HepG2 (cell line): ENCODE measurements at regions not wholly inside any gene's neighbourhood (a gene's known extent, or its start where the extent isn't known, plus 50 kb on each side); places are given as distances from the start of the nearest gene placed in this dataset.

Experiments
- ATAC-seq: fragments of 200-7000 bp; cut with Tn5 transposase; 3 replicates; pipeline ENCODE4 v1.9.1; 2020; ENCODE audit warnings: mild to moderate bottlenecking, moderate library complexity
- BruUV-seq: library from RNA; stranded (reverse); fragments of 400-500 nt; replicated peaks from 2 replicates; lab custom pipeline; 2021; lab: Mats Ljungman, UMichigan
- CTCF ChIA-PET: fragments of 300-600 bp; formaldehyde crosslinking; extraction: SDS; loops from one replicate; lab custom pipeline; 2021; ENCODE audit warnings: low total read pairs, inconsistent platforms, low intra/inter-chr PET ratio; lab: Yijun Ruan, JAX
- POLR2A ChIA-PET: fragments of 350-600 bp; sonication (Branson Sonifier 250); formaldehyde crosslinking; loops from one replicate; lab custom pipeline; 2020; ENCODE audit warnings: antibody characterized with exemption, inconsistent platforms; lab: Yijun Ruan, JAX
- DNase-seq: peaks from one replicate; pipeline ENCODE4 v3.0.0-alpha.2; 2015; ENCODE audit warnings: low spot score
- FAIRE-seq: peaks from 3 replicates; lab custom pipeline; 2011; peaks lifted over from hg19 to GRCh38; lab: Jason Lieb, UNC
- H2AFZ ChIP-seq: one replicate; pipeline ENCODE4 v1.6.1; 2011; ENCODE audit warnings: low read length, inconsistent platforms
- H3K27ac ChIP-seq: fragments of 300-600 bp; 3 replicates; pipeline ENCODE4 v1.8.0; 2011; ENCODE audit warnings: mixed run types, mild to moderate bottlenecking, mixed read lengths, low read length, inconsistent platforms; ENCODE audit not compliant: insufficient read depth; ENCODE audit errors: extremely low read length
- H3K27me3 ChIP-seq, 2 experiments: fragments of 200-600 bp in 1 of 2; 2 replicates in 1 of 2; 3 replicates in 1 of 2; pipeline versions ENCODE4 v1.6.0 to v1.8.0; 2011; ENCODE audit warnings: low read length in 2 of 2, mild to moderate bottlenecking in 2 of 2, moderate library complexity in 2 of 2, inconsistent platforms in 1 of 2; ENCODE audit not compliant: insufficient read depth in 2 of 2, control insufficient read depth in 1 of 2
- H3K36me3 ChIP-seq, 2 experiments: fragments of 200-600 bp in 1 of 2; replicated peaks in 1 of 2; 2 replicates in 1 of 2; 3 replicates in 1 of 2; pipeline versions ENCODE4 v1.5.1 to v1.8.0; 2011; ENCODE audit warnings: low read length in 2 of 2, inconsistent platforms in 1 of 2; ENCODE audit not compliant: insufficient read depth in 2 of 2, control insufficient read depth in 1 of 2
- H3K4me1 ChIP-seq: 2 replicates; pipeline ENCODE4 v1.5.1; 2012; ENCODE audit warnings: low read length, inconsistent platforms; ENCODE audit not compliant: insufficient read depth
- H3K4me2 ChIP-seq: 2 replicates; pipeline ENCODE4 v1.6.0; 2011; ENCODE audit warnings: low read depth, low read length, inconsistent platforms
- H3K4me3 ChIP-seq, 3 experiments: fragments of 200-600 bp in 1 of 3; sonication (generic), shearing (Covaris generic) in 1 of 3; replicated peaks in 1 of 3; 2 replicates each; pipeline ENCODE4 v1.5.1; 2011 to 2016; ENCODE audit warnings: low read length in 3 of 3, inconsistent platforms in 2 of 3, low read depth in 2 of 3, mild to moderate bottlenecking in 2 of 3, control low read depth in 1 of 3, mixed read lengths in 1 of 3; ENCODE audit not compliant: insufficient read depth in 1 of 3
- H3K79me2 ChIP-seq: one replicate; pipeline ENCODE4 v1.6.1; 2011; ENCODE audit warnings: low read length, inconsistent platforms; ENCODE audit not compliant: insufficient read depth
- H3K9ac ChIP-seq: 2 replicates; pipeline ENCODE4 v1.6.0; 2011; ENCODE audit warnings: mild to moderate bottlenecking, low read depth, low read length, inconsistent platforms; ENCODE audit not compliant: insufficient read depth
- H3K9me3 ChIP-seq: 2 replicates; pipeline ENCODE4 v1.5.1; 2012; ENCODE audit warnings: mild to moderate bottlenecking, low read length
- H4K20me1 ChIP-seq: 2 replicates; pipeline ENCODE4 v1.6.0; 2011; ENCODE audit warnings: inconsistent platforms, mild to moderate bottlenecking, low read length, moderate library complexity; ENCODE audit not compliant: insufficient read depth
- ARNT ChIP-seq: fragments of 450-650 bp; IDR thresholded peaks from 2 replicates; pipeline ENCODE4 v1.6.1; 2017
- ATRX ChIP-seq: sonication (generic); formaldehyde crosslinking; IDR thresholded peaks from 2 replicates; pipeline ENCODE4 v1.4.0; 2020; ENCODE audit warnings: missing genetic modification reagents, borderline replicate concordance
- EEA1 ChIP-seq: sonication (generic); formaldehyde crosslinking; IDR thresholded peaks from 2 replicates; pipeline ENCODE4 v1.5.1; 2020; ENCODE audit warnings: mild to moderate bottlenecking, missing genetic modification reagents, borderline replicate concordance
- FOSL1 ChIP-seq: sonication (generic); formaldehyde crosslinking; IDR thresholded peaks from 2 replicates; pipeline ENCODE4 v1.9.0; 2021; ENCODE audit warnings: missing genetic modification reagents, borderline replicate concordance
- GATA4 ChIP-seq: sonication (generic); IDR thresholded peaks from 2 replicates; pipeline ENCODE4 v1.6.1; 2016; ENCODE audit warnings: antibody characterized with exemption, low read depth, borderline replicate concordance
- KAT7 ChIP-seq: IDR thresholded peaks from 2 replicates; pipeline ENCODE4 v1.6.1; 2018; ENCODE audit warnings: borderline replicate concordance, missing compliant biosample characterization
- KLF6 ChIP-seq: IDR thresholded peaks from 2 replicates; pipeline ENCODE4 v1.8.0; 2016; ENCODE audit warnings: missing biosample characterization, missing genetic modification reagents
- MTA3 ChIP-seq: sonication (generic); formaldehyde crosslinking; IDR thresholded peaks from 2 replicates; pipeline ENCODE4 v1.4.0; 2020; ENCODE audit warnings: missing genetic modification reagents
- RFXANK ChIP-seq: IDR thresholded peaks from 2 replicates; pipeline ENCODE4 v1.6.1; 2016
- SP2 ChIP-seq: sonication (generic); formaldehyde crosslinking; IDR thresholded peaks from 2 replicates; pipeline ENCODE4 v1.5.1; 2020; ENCODE audit warnings: mild to moderate bottlenecking, missing genetic modification reagents
- ZBTB42 ChIP-seq: sonication (generic); formaldehyde crosslinking; IDR thresholded peaks from 2 replicates; pipeline ENCODE4 v1.5.0; 2020; ENCODE audit warnings: mild to moderate bottlenecking, missing genetic modification reagents
- ZNF12 ChIP-seq: sonication (generic); formaldehyde crosslinking; IDR thresholded peaks from 2 replicates; pipeline ENCODE4 v1.5.0; 2020; ENCODE audit warnings: missing genetic modification reagents
- ZNF33A ChIP-seq: sonication (generic); formaldehyde crosslinking; IDR thresholded peaks from 2 replicates; pipeline ENCODE4 v1.5.1; 2020; ENCODE audit warnings: missing genetic modification reagents, mild to moderate bottlenecking, moderate library complexity, borderline replicate concordance
- ZNF33B ChIP-seq: sonication (generic); formaldehyde crosslinking; IDR thresholded peaks from 2 replicates; pipeline ENCODE4 v1.5.1; 2020; ENCODE audit warnings: mild to moderate bottlenecking, missing genetic modification reagents
- ZNF430 ChIP-seq: sonication (generic); formaldehyde crosslinking; IDR thresholded peaks from 2 replicates; pipeline ENCODE4 v1.9.0; 2021; ENCODE audit warnings: mild to moderate bottlenecking, missing genetic modification reagents
- ZNF451 ChIP-seq: sonication (generic); formaldehyde crosslinking; IDR thresholded peaks from 2 replicates; pipeline ENCODE4 v1.5.0; 2020; ENCODE audit warnings: mild to moderate bottlenecking, missing genetic modification reagents
- ZNF577 ChIP-seq: sonication (generic); formaldehyde crosslinking; IDR thresholded peaks from 2 replicates; pipeline ENCODE4 v1.4.0; 2020; ENCODE audit warnings: mild to moderate bottlenecking, low read depth, missing genetic modification reagents, borderline replicate concordance
- WGBS: methylation state at CpG from one replicate; pipeline ENCODE4 v1.1.6; 2017; ENCODE audit warnings: low lambda C conversion rate; 5-methylcytosine and 5-hydroxymethylcytosine counted together
- in situ Hi-C: cut with HindIII; loops from 2 replicates; pipeline ENCODE4 v1.10.0; 2017; ENCODE audit warnings: low pct_unique_long_range_greater_than_20kb; ENCODE audit not compliant: extremely low pct_ligation_motif_present
- intact Hi-C: fragments of 100-400 bp; cut with micrococcal nuclease; formaldehyde crosslinking; loops from one replicate; pipeline ENCODE4 v1.10.0; 2022; ENCODE audit not compliant: unreplicated experiment
- TF ChIP-seq, protein P1 (sequence below): sonication (generic); formaldehyde crosslinking; IDR thresholded peaks from 2 replicates; pipeline ENCODE4 v1.4.0; 2020; ENCODE audit warnings: missing genetic modification reagents
- TF ChIP-seq, protein P2 (sequence below): sonication (generic); formaldehyde crosslinking; IDR thresholded peaks from 2 replicates; pipeline ENCODE4 v1.8.1; 2022; ENCODE audit warnings: mild to moderate bottlenecking, missing genetic modification reagents

DNA sequence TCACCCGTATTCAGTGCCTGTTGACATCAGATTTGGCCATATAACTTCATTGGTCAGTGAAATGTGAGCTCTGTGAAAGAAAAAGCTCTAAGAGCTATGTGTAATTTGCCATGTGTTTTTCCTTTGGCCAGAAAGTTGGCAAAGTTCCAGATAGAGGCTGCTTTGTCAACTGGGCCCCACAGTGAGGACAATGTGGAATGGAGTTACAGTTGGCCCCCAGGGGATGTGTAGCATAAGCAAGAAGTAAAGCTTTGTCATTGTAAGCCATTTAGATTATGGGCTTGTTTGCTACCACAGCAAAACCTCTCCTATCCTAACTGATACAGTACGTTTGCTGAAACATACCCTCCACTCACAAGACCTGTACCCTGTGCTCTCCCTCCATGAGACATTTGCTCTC lies 119.1 kb upstream of the HABP2 start:
- TF ChIP-seq FOSL1 (CRISPR knock-in tag), result no peak
- TF ChIP-seq ZNF12 (CRISPR knock-in tag), result peak; percentile 93
- H4K20me1 ChIP-seq, result no peaks in the 10 kb centered on the region
- no peak overlapping the region for H3K27ac ChIP-seq
- no TSS peak for BruUV-seq
- intact Hi-C loops (no loop called here), in situ Hi-C loops (no loop called here)
- H3K36me3 ChIP-seq, result no peaks in the 10 kb centered on the region
- ATAC-seq (no peak), DNase-seq (no peak), FAIRE-seq (no peak)
- H3K79me2 ChIP-seq, result no peaks in the 10 kb centered on the region
- no peak overlapping the region for H3K4me3 ChIP-seq
- no peaks in the 10 kb centered on the region for H3K9me3 ChIP-seq
- peaks cover 9% of the 10 kb centered on the region; the same call in 1 of the 2 replicates for H3K4me1 ChIP-seq
- no peaks in the 10 kb centered on the region; a peak in 1 of 5 replicates for H3K27me3 ChIP-seq
- WGBS, result 25% methylated on average over 2 of the region's 2 CpGs
- no peak overlapping the region for H3K9ac ChIP-seq
- H2AFZ ChIP-seq, result no peak overlapping the region
- CTCF ChIA-PET, result no interaction called here
- POLR2A ChIA-PET, result no interaction called here
- H3K4me2 ChIP-seq, result no peak overlapping the region

DNA sequence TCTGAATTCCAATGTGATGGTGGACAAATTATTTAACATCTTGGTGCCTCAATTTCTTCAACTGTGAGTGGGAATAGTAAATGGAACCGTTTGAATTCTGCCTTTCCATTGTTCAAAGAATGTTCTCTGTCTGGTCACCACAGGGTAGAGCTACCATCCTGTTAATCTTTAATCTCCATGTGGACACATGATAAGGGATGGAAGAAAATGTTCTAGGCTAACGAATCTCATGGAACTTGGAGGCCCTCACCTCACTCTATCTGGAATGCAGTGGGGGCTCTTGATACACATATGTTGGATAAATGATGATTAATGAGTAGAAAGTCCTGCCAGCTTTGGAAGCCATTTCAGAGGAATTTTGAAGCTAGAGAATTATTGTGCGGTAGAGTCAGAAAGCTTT lies 118.5 kb upstream of the HABP2 start:
- no TSS peak for BruUV-seq
- FAIRE-seq (no peak), DNase-seq (no peak), ATAC-seq (no peak)
- ChIA-PET POLR2A (no interaction called here), CTCF (no interaction called here)
- Histone ChIP-seq H3K4me3 (no peak overlapping the region), H3K4me1 (peaks cover 9% of the 10 kb centered on the region; the same call in 1 of the 2 replicates), H3K4me2 (no peak overlapping the region), H3K36me3 (no peaks in the 10 kb centered on the region), H4K20me1 (no peaks in the 10 kb centered on the region), H3K27me3 (no peaks in the 10 kb centered on the region; a peak in 1 of 5 replicates), H3K79me2 (no peaks in the 10 kb centered on the region), H3K27ac (no peak overlapping the region), H3K9ac (no peak overlapping the region), H3K9me3 (no peaks in the 10 kb centered on the region), H2AFZ (no peak overlapping the region)
- 27% methylated on average over 3 of the region's 3 CpGs for WGBS
- in situ Hi-C loops, result no loop called here
- intact Hi-C loops, result no loop called here
- TF ChIP-seq ZNF577 (CRISPR knock-in tag), result no peak
- no peak for TF ChIP-seq ZNF430 (CRISPR knock-in tag)
- no peak for TF ChIP-seq EEA1 (CRISPR knock-in tag)
- TF ChIP-seq GATA4, result no peak
- TF ChIP-seq, protein P1, sequence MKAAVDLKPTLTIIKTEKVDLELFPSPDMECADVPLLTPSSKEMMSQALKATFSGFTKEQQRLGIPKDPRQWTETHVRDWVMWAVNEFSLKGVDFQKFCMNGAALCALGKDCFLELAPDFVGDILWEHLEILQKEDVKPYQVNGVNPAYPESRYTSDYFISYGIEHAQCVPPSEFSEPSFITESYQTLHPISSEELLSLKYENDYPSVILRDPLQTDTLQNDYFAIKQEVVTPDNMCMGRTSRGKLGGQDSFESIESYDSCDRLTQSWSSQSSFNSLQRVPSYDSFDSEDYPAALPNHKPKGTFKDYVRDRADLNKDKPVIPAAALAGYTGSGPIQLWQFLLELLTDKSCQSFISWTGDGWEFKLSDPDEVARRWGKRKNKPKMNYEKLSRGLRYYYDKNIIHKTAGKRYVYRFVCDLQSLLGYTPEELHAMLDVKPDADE (CRISPR knock-in tag), result no peak
- TF ChIP-seq, protein P2, sequence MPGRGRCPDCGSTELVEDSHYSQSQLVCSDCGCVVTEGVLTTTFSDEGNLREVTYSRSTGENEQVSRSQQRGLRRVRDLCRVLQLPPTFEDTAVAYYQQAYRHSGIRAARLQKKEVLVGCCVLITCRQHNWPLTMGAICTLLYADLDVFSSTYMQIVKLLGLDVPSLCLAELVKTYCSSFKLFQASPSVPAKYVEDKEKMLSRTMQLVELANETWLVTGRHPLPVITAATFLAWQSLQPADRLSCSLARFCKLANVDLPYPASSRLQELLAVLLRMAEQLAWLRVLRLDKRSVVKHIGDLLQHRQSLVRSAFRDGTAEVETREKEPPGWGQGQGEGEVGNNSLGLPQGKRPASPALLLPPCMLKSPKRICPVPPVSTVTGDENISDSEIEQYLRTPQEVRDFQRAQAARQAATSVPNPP (CRISPR knock-in tag), result no peak
- no peak for TF ChIP-seq ZBTB42 (CRISPR knock-in tag)
- TF ChIP-seq ZNF33A (CRISPR knock-in tag), result no peak
- no peak for TF ChIP-seq KAT7
- no peak for TF ChIP-seq SP2 (CRISPR knock-in tag)
- no peak for TF ChIP-seq ZNF33B (CRISPR knock-in tag)
- TF ChIP-seq MTA3 (CRISPR knock-in tag), result no peak
- TF ChIP-seq RFXANK (CRISPR knock-in tag), result no peak
- TF ChIP-seq ARNT, result no peak
- TF ChIP-seq ZNF451 (CRISPR knock-in tag), result no peak
- TF ChIP-seq ATRX (CRISPR knock-in tag), result no peak
- TF ChIP-seq KLF6, result no peak
